ENCODE measurements at regions not wholly inside any gene's neighbourhood (a gene's known extent, or its start where the extent isn't known, plus 50 kb on each side); places are given as distances from the start of the nearest gene placed in this dataset.

GRCh38 chr16:13312063-13312462 is 410.7 kb downstream of the SHISA9 start:
- 88% methylated on average over 1 of the region's 1 CpG; no CpG with 5 or more reads in 1 of the 2 experiments for whole genome bisulfite sequencing, 2 experiments (ENCODE audit: extremely low coverage in 2 of 2, insufficient read length in 1 of 2)
- ChIA-PET CTCF (no interaction called here), POLR2A (ENCODE audit: unreplicated experiment) (no interaction called here)
- BruUV-seq (replicated peaks) = no TSS peak
- in situ Hi-C loops (cut with MboI; ENCODE audit: low sequenced_read_pairs) = no loop called here
- TF ChIP-seq POLR2A (IDR thresholded peaks at IDR 0.05; ENCODE audit: low read depth, low read length) (no peak), NFE2L2 (IDR thresholded peaks at IDR 0.05; ENCODE audit: low read depth, low read length) (no peak), MAZ (IDR thresholded peaks at IDR 0.05; ENCODE audit: borderline replicate concordance, low read depth, low read length) (no peak), BHLHE40 (IDR thresholded peaks at IDR 0.05; ENCODE audit: low read depth, low read length) (no peak), ELK1 (IDR thresholded peaks at IDR 0.05; ENCODE audit: borderline replicate concordance, low read depth, low read length) (no peak), SMC3 (IDR thresholded peaks at IDR 0.05; ENCODE audit: low read depth, low read length) (no peak), MXI1 (IDR thresholded peaks at IDR 0.05; ENCODE audit: borderline replicate concordance, low read depth, low read length) (no peak), RAD21 (IDR thresholded peaks at IDR 0.05; ENCODE audit: low read length) (no peak), RFX5 (IDR thresholded peaks at IDR 0.05; ENCODE audit: low read depth, low read length) (no peak), USF2 (IDR thresholded peaks at IDR 0.05; ENCODE audit: low read depth, low read length) (no peak), CTCF (conservative IDR thresholded peaks at IDR 0.05; ENCODE audit: low read depth, low read length) (no peak), CHD1 (IDR thresholded peaks at IDR 0.05; ENCODE audit: low read depth, low read length) (no peak), MAFK (IDR thresholded peaks at IDR 0.05; ENCODE audit: low read depth, low read length) (no peak), CEBPB (IDR thresholded peaks at IDR 0.05; ENCODE audit: low read depth, low read length) (no peak), RCOR1 (IDR thresholded peaks at IDR 0.05; ENCODE audit: insufficient replicate concordance, low read length) (no peak), FOS (IDR thresholded peaks at IDR 0.05; ENCODE audit: low read depth, low read length) (no peak)
- ATAC-seq (ENCODE audit: low read depth) (no peak), DNase-seq (no peak)
- H4K91ac ChIP-seq (ENCODE audit: insufficient read depth, low read depth, low read length) = no peak overlapping the region
- H3K27me3 ChIP-seq (ENCODE audit: control insufficient read depth, insufficient read depth, low read length) = no peaks in the 10 kb centered on the region
- H3K9ac ChIP-seq (ENCODE audit: low read depth, low read length) = no peak overlapping the region
- H3K56ac ChIP-seq (ENCODE audit: extremely low read depth, insufficient read depth, low read length) = no peak overlapping the region
- no peak overlapping the region for H2AFZ ChIP-seq (replicated peaks; ENCODE audit: low read length, poor library complexity)
- H2BK120ac ChIP-seq (ENCODE audit: low read depth, low read length) = no peak overlapping the region
- H2AK5ac ChIP-seq (ENCODE audit: low read depth, low read length) = no peak overlapping the region
- no peak overlapping the region for H3K4ac ChIP-seq (ENCODE audit: low read depth, low read length)
- H4K5ac ChIP-seq (ENCODE audit: low read depth, low read length) = no peak overlapping the region
- H3K4me1 ChIP-seq (ENCODE audit: control insufficient read depth, insufficient read depth, low read length) = no peaks in the 10 kb centered on the region
- no peak overlapping the region for H3K18ac ChIP-seq (ENCODE audit: low read depth, low read length)
- no peak overlapping the region for H3K4me3 ChIP-seq (ENCODE audit: insufficient read depth, low read depth, low read length)
- H3K79me1 ChIP-seq (ENCODE audit: low read depth in 1 of 2, low read length in 2 of 2) = no peaks in the 10 kb centered on the region
- H2BK5ac ChIP-seq (ENCODE audit: low read depth, low read length, poor library complexity, severe bottlenecking) = no peak overlapping the region
- intact Hi-C loops (cut with micrococcal nuclease) = no loop called here
- no peak overlapping the region for H3K23ac ChIP-seq (ENCODE audit: low read depth, low read length)
- H4K20me1 ChIP-seq (ENCODE audit: insufficient read depth, low read length) = no peaks in the 10 kb centered on the region
- no peak overlapping the region for H3K27ac ChIP-seq (ENCODE audit: insufficient read depth, low read length)
- H2AK9ac ChIP-seq (replicated peaks; ENCODE audit: low read depth, low read length, poor library complexity) = no peak overlapping the region
- no peak overlapping the region for H3K4me2 ChIP-seq (ENCODE audit: low read depth, low read length)
- H4K8ac ChIP-seq (ENCODE audit: low read depth in 2 of 2, low read length in 2 of 2) = no peak overlapping the region
- H3K14ac ChIP-seq (replicated peaks; ENCODE audit: low read depth, low read length) = no peak overlapping the region
- no peak overlapping the region for H2BK20ac ChIP-seq (ENCODE audit: low read depth, low read length)
- H3K36me3 ChIP-seq (ENCODE audit: control insufficient read depth, insufficient read depth, low read length) = no peaks in the 10 kb centered on the region
- H2BK15ac ChIP-seq (ENCODE audit: low read depth, low read length) = no peak overlapping the region
- dilution Hi-C loops (cut with HindIII; ENCODE audit: low sequenced_read_pairs, unreplicated experiment) = no loop called here
- H3K9me1 ChIP-seq (ENCODE audit: insufficient read depth, low read length) = no peaks in the 10 kb centered on the region
- H3K9me3 ChIP-seq (ENCODE audit: control insufficient read depth, insufficient read depth, low read length) = peaks cover 8% of the 10 kb centered on the region; the same call in 1 of the 2 replicates

Data from IMR-90 (cell line).